T-helper 2 cell treated with Interferon-gamma antibody and Interleukin-4, amounts not matched to agents 5 μg/mL and 100 μg/mL, for 36 hours (primary cell): ENCODE measurements at regions not wholly inside any gene's neighbourhood (a gene's known extent, or its start where the extent isn't known, plus 50 kb on each side); places are given as distances from the start of the nearest gene placed in this dataset.

Experiments used
- DNase-seq: peaks from one replicate; pipeline ENCODE4 v3.0.0; 2021; ENCODE audit warnings: low spot score
- H3K27ac Mint-ChIP-seq: one replicate; pipeline ENCODE4 v1.8.0; 2021; ENCODE audit warnings: mild to moderate bottlenecking, mixed read lengths
- H3K27me3 Mint-ChIP-seq: one replicate; pipeline ENCODE4 v1.8.0; 2021; ENCODE audit warnings: low read depth, mixed read lengths
- H3K36me3 Mint-ChIP-seq: one replicate; pipeline ENCODE4 v1.8.0; 2021; ENCODE audit warnings: low read depth, mixed read lengths
- H3K4me1 Mint-ChIP-seq: one replicate; pipeline ENCODE4 v1.8.0; 2021; ENCODE audit warnings: low read depth, mixed read lengths
- H3K4me3 Mint-ChIP-seq: one replicate; pipeline ENCODE4 v1.8.0; 2022; ENCODE audit warnings: mild to moderate bottlenecking, moderate library complexity, mixed read lengths
- H3K9me3 Mint-ChIP-seq: one replicate; pipeline ENCODE4 v1.8.0; 2021; ENCODE audit warnings: mixed read lengths

GRCh38 chr5:23649594-23649993 is 142.2 kb downstream of the PRDM9 start:
- no peaks in the 10 kb centered on the region for H3K36me3 Mint-ChIP-seq
- DNase-seq = no peak
- H3K27ac Mint-ChIP-seq = no peak overlapping the region
- H3K27me3 Mint-ChIP-seq = no peaks in the 10 kb centered on the region
- no peak overlapping the region for H3K4me3 Mint-ChIP-seq
- H3K9me3 Mint-ChIP-seq = peaks cover 49% of the 10 kb centered on the region
- no peaks in the 10 kb centered on the region for H3K4me1 Mint-ChIP-seq

- Mint-ChIP-seq H3K4me3 (no peak overlapping the region), H3K27me3 (no peaks in the 10 kb centered on the region), H3K9me3 (peaks cover 31% of the 10 kb centered on the region), H3K4me1 (no peaks in the 10 kb centered on the region), H3K36me3 (no peaks in the 10 kb centered on the region), H3K27ac (no peak overlapping the region)
- DNase-seq = no peak
Measured at GRCh38 chr5:23655674-23656073, 148.3 kb downstream of the PRDM9 start.

GRCh38 chr5:23675456-23675855 is 168.0 kb downstream of the PRDM9 start:
- no peak overlapping the region for H3K27ac Mint-ChIP-seq
- no peak for DNase-seq
- H3K9me3 Mint-ChIP-seq = peaks cover 39% of the 10 kb centered on the region
- no peaks in the 10 kb centered on the region for H3K27me3 Mint-ChIP-seq
- H3K36me3 Mint-ChIP-seq = no peaks in the 10 kb centered on the region
- no peak overlapping the region for H3K4me3 Mint-ChIP-seq
- H3K4me1 Mint-ChIP-seq = no peaks in the 10 kb centered on the region

- Mint-ChIP-seq H3K27ac (no peak overlapping the region), H3K36me3 (no peaks in the 10 kb centered on the region), H3K27me3 (no peaks in the 10 kb centered on the region), H3K4me1 (no peaks in the 10 kb centered on the region), H3K9me3 (peaks cover 37% of the 10 kb centered on the region), H3K4me3 (no peak overlapping the region)
- no peak for DNase-seq
Measured at GRCh38 chr5:23677996-23678395, 170.6 kb downstream of the PRDM9 start.

GRCh38 chr5:23684103-23684502 is 176.7 kb downstream of the PRDM9 start:
- Mint-ChIP-seq H3K27me3 (no peaks in the 10 kb centered on the region), H3K4me3 (no peak overlapping the region), H3K4me1 (no peaks in the 10 kb centered on the region), H3K9me3 (peaks cover 49% of the 10 kb centered on the region), H3K27ac (no peak overlapping the region), H3K36me3 (no peaks in the 10 kb centered on the region)
- no peak for DNase-seq

GRCh38 chr5:23703940-23704855 is 196.8 kb downstream of the PRDM9 start:
- no peaks in the 10 kb centered on the region for H3K4me1 Mint-ChIP-seq
- no peaks in the 10 kb centered on the region for H3K36me3 Mint-ChIP-seq
- no peaks in the 10 kb centered on the region for H3K27me3 Mint-ChIP-seq
- H3K27ac Mint-ChIP-seq = no peak overlapping the region
- H3K9me3 Mint-ChIP-seq = peaks cover 32% of the 10 kb centered on the region
- DNase-seq = no peak
- no peak overlapping the region for H3K4me3 Mint-ChIP-seq

GRCh38 chr5:23717486-23717885 is 210.1 kb downstream of the PRDM9 start:
- Mint-ChIP-seq H3K27ac (no peak overlapping the region), H3K4me1 (no peaks in the 10 kb centered on the region)
- no peak for DNase-seq

GRCh38 chr5:23718564-23718963 is 211.2 kb downstream of the PRDM9 start:
- no peak for DNase-seq
- no peak overlapping the region for H3K27ac Mint-ChIP-seq
- H3K27me3 Mint-ChIP-seq = no peaks in the 10 kb centered on the region
- no peaks in the 10 kb centered on the region for H3K36me3 Mint-ChIP-seq
- no peak overlapping the region for H3K4me3 Mint-ChIP-seq
- no peaks in the 10 kb centered on the region for H3K4me1 Mint-ChIP-seq
- H3K9me3 Mint-ChIP-seq = peaks cover 31% of the 10 kb centered on the region

More at GRCh38 chr5:23717486-23717885, 210.1 kb downstream of the PRDM9 start:
- Mint-ChIP-seq H3K4me3 (no peak overlapping the region), H3K36me3 (no peaks in the 10 kb centered on the region), H3K27me3 (no peaks in the 10 kb centered on the region), H3K9me3 (peaks cover 36% of the 10 kb centered on the region)

- Mint-ChIP-seq H3K4me3 (no peak overlapping the region), H3K9me3 (peaks cover 31% of the 10 kb centered on the region), H3K4me1 (no peaks in the 10 kb centered on the region), H3K36me3 (no peaks in the 10 kb centered on the region), H3K27me3 (no peaks in the 10 kb centered on the region), H3K27ac (no peak overlapping the region)
- no peak for DNase-seq
Measured at GRCh38 chr5:23721336-23721735, 213.9 kb downstream of the PRDM9 start.

- Mint-ChIP-seq H3K4me1 (no peaks in the 10 kb centered on the region), H3K27ac (no peak overlapping the region), H3K36me3 (no peaks in the 10 kb centered on the region), H3K4me3 (no peak overlapping the region), H3K9me3 (peaks cover 48% of the 10 kb centered on the region), H3K27me3 (no peaks in the 10 kb centered on the region)
- DNase-seq = no peak
Measured at GRCh38 chr5:23727271-23727670, 219.9 kb downstream of the PRDM9 start.

- DNase-seq = no peak
- Mint-ChIP-seq H3K27me3 (no peaks in the 10 kb centered on the region), H3K36me3 (no peaks in the 10 kb centered on the region), H3K4me3 (no peak overlapping the region), H3K4me1 (no peaks in the 10 kb centered on the region), H3K9me3 (peaks cover 34% of the 10 kb centered on the region), H3K27ac (no peak overlapping the region)
Measured at GRCh38 chr5:23730023-23730422, 222.6 kb downstream of the PRDM9 start.

GRCh38 chr5:23740029-23740428 is 232.6 kb downstream of the PRDM9 start:
- Mint-ChIP-seq H3K36me3 (no peaks in the 10 kb centered on the region), H3K4me1 (no peaks in the 10 kb centered on the region), H3K27ac (no peak overlapping the region), H3K4me3 (no peak overlapping the region), H3K27me3 (no peaks in the 10 kb centered on the region), H3K9me3 (peaks cover 13% of the 10 kb centered on the region)
- no peak for DNase-seq

GRCh38 chr5:23742701-23743100 is 235.3 kb downstream of the PRDM9 start:
- DNase-seq = no peak
- H3K4me3 Mint-ChIP-seq = no peak overlapping the region
- H3K36me3 Mint-ChIP-seq = no peaks in the 10 kb centered on the region

GRCh38 chr5:23755906-23756305 is 248.5 kb downstream of the PRDM9 start:
- Mint-ChIP-seq H3K9me3 (peaks cover 29% of the 10 kb centered on the region), H3K27me3 (no peaks in the 10 kb centered on the region), H3K27ac (no peak overlapping the region), H3K36me3 (no peaks in the 10 kb centered on the region), H3K4me1 (no peaks in the 10 kb centered on the region), H3K4me3 (no peak overlapping the region)
- DNase-seq = no peak

More at GRCh38 chr5:23742701-23743100, 235.3 kb downstream of the PRDM9 start:
- Mint-ChIP-seq H3K27me3 (no peaks in the 10 kb centered on the region), H3K9me3 (peaks cover 13% of the 10 kb centered on the region), H3K4me1 (no peaks in the 10 kb centered on the region), H3K27ac (no peak overlapping the region)

- no peaks in the 10 kb centered on the region for H3K36me3 Mint-ChIP-seq
- no peak for DNase-seq
- no peaks in the 10 kb centered on the region for H3K4me1 Mint-ChIP-seq
- H3K9me3 Mint-ChIP-seq = peaks cover 24% of the 10 kb centered on the region
- no peak overlapping the region for H3K27ac Mint-ChIP-seq
- no peaks in the 10 kb centered on the region for H3K27me3 Mint-ChIP-seq
- H3K4me3 Mint-ChIP-seq = no peak overlapping the region
Measured at GRCh38 chr5:23756779-23757178, 249.4 kb downstream of the PRDM9 start.
